H1 (cell line): ENCODE measurements at regions not wholly inside any gene's neighbourhood (a gene's known extent, or its start where the extent isn't known, plus 50 kb on each side); places are given as distances from the start of the nearest gene placed in this dataset.

ENCODE experiments used
- NRF1 ChIP-seq: IDR thresholded peaks from 2 replicates; pipeline ENCODE4 v1.6.1; 2011; ENCODE audit warnings: mild to moderate bottlenecking, low read depth, low read length, improper control_type of control experiment
- SRF ChIP-seq: IDR thresholded peaks from 2 replicates; pipeline ENCODE4 v1.6.1; 2011; ENCODE audit warnings: mild to moderate bottlenecking, low read depth, low read length, moderate library complexity

DNA sequence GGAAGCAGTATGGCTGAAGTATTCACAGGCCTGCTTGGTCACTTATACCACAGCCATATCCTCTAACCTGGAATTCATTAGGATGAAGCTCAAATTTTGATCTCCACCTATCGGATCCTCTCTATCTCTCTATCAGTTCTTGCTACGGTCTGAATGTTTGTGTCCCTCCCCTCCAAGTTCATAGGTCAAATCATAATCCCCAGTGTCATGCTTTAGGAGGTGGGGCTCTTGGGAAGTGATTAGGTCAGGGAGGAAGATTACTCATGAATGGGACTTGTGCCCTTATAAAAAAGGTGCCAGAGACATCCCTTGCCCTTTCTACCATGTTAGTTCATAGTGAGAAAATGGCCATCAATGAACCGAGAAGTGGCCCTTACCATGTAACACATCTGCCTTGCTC, 190.8 kb upstream of the MYLIP start (continued):
- TF ChIP-seq NRF1 (no peak), SRF (no peak)
